ENCODE measurements at regions not wholly inside any gene's neighbourhood (a gene's known extent, or its start where the extent isn't known, plus 50 kb on each side); places are given as distances from the start of the nearest gene placed in this dataset.
"Not testable (repeated sequence)": the region's sequence is repeated elsewhere in the genome, so short reads cannot be mapped to it uniquely, and the experiment has no call there.

DNA sequence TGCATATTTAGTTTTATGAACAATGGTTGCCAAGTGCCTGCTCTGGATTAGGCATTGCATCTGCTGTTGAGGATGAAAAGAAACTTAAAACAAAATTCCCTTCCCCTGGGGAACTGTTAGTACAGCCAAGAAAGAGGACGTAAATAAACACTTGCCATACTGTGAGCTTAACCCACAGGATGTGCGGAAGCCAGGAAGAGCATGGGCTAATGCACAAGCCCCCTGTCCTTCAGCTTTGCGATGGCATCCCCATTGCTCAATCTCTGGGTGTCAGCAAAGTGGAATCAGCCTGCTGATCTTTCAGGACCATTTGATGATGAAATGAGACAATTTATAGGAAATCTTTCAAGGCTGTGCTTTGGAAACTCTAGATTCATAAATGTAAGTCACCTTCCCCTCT, 399.9 kb upstream of the IGFBP3 start:
- no peak for DNase-seq

DNA sequence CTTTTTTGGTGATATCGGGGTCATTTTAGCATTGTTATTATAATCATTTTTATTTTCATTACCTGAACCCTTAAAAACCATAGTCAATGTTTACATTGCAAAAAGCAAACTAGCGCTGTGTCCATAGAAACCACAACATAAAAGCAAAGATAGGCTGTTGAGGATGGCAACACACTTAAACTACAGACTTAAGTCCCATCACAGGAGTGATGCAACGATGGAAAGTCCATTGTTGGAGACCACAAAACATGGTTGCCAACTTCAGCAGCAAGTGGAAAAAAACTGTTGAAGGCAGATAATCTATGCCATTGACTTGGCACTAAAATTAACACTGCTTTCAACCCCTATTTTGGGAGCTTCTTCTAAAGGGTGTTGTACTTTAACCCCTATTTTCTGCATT, 398.8 kb upstream of the IGFBP3 start:
- DNase-seq = no peak

DNA sequence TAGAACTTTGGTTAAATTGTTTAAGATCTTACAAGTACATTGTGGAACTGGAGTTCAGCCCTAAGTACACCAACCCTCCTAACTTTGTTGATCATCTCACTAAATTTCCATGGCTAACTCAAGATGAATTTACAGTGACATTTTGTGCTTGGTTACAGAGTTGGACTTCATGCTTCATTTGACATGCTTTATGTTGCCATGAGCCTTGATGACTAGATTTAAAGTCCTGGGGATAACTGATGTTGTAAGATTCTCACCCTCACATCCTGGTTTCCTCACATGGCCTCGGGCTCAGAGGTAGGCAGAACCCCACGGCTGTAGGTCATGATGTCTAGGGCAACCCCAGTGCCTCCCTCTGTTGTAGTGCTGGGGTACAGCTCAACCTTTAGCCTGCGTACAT, 397.2 kb upstream of the IGFBP3 start:
- DNase-seq = no peak

DNA sequence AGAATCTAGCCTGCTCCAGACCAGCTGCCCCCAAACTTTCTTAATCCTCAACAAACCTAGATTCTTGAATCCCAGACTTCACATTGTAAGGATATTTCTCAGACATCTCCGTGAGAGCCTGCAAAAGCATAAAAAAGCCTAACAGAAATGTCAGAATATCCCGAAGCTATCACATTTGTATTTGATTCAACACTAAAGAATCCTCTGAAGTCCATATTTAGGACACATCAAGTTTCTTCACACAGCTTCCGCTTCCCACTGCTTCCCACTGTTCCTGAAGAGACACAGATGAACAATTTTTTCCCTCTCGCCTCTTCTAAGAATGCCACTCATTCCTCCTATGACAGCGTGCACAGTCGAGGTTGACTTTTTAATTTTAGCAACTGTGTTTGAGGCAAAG, 396.2 kb upstream of the IGFBP3 start:
- no peak for DNase-seq

DNA sequence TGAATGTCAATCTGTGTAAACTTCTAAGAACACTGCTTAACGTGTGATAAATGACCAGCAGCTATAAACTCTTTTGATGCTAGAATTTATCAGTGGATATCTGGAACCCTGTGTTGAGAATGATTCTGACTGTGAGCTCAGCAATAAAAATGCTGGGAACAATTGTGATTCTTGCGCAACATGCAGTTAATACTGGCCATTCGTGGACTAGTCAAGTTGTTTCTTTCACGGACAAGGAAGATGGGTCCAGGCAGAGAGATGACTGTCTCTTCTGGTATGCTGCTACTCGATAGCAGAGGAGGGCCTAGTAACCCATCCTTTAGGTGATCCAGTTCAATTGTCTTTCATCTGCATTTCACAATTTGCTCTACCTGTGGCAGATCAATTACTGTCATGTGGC, 394.8 kb upstream of the IGFBP3 start:
- no peak for DNase-seq

DNA sequence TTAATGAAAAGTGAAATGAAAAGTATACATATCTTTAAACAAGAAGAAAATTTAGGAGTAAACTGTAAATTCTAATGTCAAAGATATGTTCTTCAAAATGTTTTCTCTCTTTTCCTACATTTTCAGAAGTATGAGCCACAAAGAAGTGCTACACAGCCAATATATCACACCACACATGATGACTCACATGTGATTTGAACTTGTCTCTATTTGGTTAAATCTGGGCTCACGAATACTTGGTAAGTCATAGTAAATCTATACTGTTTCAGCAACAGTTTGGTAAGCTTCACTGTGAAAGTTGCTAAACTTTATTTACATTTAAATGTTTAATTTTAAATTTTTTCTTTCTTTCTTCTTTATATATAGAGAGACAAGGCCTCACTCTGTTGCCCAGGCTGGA, 380.6 kb upstream of the IGFBP3 start:
- no peak for DNase-seq

DNA sequence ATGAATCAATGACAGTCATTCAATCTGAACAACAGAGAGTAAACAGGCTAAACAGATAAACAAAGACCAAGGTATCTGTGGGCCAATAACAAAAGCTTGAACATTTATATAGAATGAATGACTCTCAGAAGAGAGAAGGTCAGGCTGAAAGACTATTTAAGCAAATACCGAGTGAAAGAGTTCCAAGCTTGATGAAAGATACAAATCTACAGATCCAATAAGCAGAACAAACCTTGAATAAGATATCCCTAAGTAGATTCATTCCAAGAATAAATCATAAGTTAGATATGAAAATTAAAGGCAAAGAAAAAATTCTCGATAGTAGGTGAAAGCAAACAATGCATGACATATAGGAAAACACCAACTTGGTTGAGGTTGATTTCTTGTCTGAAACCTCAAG, 376.4 kb upstream of the IGFBP3 start:
- DNase-seq = no peak

DNA sequence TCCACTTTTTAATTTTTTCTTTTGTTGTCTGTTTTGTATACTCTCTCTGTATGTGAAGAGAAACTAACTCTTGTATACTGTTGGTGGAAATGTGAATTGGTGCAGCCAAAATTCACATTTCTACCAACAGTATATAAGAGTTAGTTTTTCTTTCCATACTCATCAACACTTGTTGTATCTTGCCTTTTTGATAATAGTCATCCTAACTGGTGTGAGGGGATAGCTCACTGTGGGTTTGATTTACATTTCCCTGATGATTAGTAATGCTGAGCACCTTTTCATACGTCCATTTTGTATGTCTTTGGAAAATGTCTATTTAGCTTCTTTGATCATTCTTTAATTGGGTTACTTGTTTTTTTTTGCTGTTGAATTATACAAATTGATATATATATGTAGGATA, 375.5 kb upstream of the IGFBP3 start:
- DNase-seq = no peak

DNA sequence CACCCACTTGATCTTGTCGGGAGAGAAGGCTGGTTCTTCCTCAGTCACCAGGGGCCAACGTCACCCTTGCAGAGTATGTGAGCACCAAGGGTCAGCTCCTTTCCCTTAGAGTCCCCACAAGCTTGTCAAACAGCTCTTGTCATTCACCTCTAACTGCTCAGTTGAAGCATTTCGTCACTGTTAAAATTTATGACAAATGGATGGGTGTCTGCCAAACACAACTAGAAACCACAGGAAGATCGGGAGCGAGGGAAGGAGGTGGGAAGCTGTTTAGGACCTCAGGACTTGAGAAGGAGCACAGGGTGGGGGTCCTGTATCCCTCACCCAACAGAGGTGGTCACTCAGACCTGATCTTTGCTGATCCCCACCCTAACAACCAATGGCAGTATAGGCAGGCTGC, 373.3 kb upstream of the IGFBP3 start:
- no peak for DNase-seq

DNA sequence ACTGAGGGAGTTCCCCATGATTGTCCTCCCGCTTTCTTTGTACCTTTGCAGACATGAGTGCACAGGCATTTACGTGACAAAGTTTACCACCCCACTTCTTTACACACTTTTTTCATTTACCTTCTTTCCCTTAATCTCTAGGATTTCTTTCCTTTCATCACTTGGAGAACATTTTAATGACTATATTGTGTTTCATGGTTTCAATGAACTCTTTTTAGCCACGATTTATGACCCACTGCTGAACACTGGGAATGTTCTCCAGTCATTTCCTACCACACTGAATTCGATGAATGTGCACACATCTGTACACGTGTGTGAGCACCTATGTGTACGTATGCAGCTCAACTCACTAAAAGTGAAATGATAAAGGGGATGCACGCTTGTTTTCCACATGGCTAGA, 371.7 kb upstream of the IGFBP3 start:
- DNase-seq = no peak

DNA sequence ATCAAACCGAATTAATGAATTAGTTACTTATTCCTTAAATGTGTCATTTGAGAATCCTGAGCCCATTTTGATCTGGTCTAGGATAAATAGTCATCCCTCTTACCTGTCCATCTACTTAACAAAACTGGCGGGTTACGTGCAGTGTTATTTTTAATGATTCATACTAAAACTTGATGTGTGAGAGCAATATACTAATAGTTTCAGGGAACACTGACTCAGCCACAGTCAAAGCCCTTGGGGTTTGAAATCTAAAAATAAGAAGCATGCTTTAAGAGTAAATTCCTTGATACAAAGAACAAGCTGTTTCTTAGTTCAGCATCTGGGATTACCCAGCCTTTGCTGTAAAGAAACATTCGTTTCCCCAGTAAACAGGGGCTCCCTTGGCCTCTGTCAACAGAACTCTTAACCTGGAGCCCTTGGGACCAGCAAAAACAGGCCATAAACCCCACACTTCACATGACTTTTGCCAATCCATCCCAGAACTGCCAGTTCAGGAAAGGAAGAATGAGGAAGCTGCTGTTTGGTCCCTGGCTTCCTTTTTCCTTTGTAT, 370.6 kb upstream of the IGFBP3 start:
- DNase-seq = no peak

DNA sequence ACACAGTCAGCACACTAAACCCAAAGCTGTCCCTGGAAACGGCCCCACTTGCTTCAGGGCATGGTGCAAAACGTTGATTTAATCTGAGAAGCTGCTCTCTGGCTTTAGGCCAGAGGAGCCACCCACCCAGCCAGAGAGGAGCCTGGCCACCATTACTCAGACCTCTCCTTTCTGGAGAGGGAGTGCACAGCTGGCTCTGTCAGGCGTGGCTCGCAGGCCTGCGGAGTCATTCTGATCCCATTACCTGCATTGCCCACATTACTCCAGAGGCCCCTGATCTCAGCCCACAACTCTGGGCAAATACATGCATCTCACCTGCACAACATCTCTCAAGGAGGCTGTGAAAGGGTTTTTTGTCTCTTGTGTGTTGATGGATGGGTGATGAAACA, 370.0 kb upstream of the IGFBP3 start:
- no peak for DNase-seq

DNA sequence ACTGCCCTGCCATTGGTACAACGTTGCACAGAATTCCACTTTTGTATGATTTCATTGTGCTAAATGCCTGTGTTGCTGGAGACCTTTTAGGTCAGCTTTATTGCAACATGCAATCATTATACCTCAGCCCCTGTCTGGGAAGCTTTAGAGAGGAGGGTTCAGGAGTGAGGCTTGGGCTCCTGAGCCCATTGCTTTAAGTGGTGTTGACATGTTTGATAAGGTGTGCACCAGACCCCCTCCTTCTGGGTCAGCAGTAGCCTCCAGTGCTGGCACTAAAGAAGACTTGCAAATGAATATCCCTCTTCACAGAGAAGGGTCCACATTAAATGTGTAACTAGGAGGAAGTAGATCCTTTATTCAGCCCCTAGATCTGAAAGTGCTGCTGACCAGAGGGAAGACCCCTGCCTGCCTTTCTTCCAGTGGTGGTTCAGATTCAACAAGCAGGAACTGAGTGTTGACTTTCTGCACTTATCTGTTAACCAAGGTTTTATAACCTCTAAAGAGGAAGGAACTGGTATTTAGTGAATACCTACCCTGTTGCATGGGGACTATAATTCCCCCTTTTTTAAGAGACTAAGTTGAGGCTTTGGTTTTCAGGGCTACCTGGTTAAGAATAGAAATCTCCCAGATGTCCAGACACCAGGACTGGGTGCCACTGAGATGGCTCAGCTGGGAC, 369.4 kb upstream of the IGFBP3 start:
- DNase-seq = no peak

DNA sequence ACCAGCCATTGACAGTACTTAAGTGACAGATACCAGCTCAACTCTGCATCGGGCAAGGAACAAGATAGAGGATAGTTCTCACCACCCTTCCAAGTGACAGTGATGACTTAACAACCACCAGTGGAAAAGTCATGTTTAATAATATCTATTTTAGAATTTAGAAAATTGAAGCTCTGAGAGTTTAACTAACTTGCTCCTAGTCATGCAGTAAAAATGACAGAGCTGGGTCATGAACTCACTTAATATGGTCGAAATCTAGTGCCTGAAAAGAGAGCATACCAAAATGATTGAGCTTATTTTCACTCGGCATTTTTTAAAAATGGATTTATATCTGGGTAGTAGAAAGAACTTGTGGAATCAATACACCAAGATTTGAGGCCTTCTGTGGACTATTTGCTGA, 367.8 kb upstream of the IGFBP3 start:
- DNase-seq = no peak

DNA sequence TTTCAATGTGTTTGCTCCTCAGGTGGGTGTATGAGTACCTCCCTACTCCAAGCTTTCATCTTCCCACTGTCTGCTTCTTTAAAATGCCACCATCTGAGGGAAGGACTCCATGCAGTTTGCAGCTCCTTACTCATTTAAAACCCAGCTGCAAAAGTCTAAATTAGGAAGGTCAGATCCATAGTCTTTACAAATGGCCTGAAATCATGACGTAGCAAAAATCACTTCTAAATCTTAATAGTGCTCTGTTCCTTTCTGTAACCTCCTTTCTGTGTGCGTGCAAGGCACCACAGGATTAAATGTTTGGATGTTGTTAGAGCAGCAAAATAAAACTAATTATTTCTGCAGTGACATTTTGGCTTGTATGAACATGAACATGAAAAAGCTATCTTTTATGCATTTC, 366.9 kb upstream of the IGFBP3 start:
- no peak for DNase-seq

DNA sequence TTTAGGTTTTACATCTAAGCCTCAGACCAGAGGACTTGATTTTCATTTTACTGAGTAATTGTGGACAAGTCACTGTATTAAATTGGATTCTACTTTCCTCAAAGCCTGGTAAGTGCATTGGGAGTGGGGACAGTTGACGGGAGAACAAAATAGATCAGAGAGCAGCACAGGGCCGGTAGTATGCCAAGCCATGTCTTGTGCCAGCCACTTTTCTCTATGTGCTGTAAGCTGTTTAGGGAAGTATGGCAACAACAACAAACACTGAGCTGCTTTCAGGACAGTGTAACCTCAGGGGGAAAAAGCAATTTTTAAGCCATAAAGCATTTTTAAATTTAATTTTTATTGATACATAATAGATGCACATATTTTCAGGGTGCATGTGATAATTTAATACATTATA, 365.9 kb upstream of the IGFBP3 start:
- no peak for DNase-seq

DNA sequence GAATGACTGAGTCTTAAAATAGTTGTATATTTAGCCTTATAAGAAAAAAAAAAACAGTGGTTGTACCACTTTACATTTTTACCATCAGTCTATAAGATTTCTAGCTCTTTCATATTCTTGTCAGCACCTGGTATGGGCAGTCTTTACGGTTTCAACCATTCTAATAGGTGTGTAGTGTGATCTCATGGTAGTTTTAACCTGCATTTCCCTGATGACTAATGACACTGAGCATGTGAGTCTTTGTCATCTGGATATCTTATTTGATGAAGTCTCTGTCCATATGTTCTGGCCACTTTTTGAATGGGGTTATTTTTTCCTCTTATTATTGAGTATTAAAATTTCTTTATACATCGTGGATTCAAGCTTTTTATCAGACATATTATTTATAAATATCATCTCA, 365.3 kb upstream of the IGFBP3 start:
- DNase-seq = no peak

DNA sequence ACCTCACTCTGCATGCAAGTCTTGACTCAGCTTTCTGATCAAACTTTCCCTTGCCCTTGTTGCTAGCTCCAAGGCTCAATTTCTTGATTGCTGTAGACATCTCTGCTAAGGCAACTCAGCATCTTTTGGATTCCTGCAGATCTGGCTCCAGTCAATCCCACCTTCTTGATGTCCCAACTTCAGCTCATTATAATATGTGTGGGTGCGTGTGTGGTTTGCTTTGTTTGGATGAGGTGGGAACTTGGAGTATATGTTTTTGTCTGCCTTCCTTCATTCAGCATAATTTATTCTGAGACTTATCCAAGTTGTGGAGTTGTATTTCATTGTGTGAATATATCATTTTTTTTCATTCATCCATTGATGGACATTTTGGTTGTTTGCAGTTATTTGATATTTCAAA, 364.8 kb upstream of the IGFBP3 start:
- no peak for DNase-seq

DNA sequence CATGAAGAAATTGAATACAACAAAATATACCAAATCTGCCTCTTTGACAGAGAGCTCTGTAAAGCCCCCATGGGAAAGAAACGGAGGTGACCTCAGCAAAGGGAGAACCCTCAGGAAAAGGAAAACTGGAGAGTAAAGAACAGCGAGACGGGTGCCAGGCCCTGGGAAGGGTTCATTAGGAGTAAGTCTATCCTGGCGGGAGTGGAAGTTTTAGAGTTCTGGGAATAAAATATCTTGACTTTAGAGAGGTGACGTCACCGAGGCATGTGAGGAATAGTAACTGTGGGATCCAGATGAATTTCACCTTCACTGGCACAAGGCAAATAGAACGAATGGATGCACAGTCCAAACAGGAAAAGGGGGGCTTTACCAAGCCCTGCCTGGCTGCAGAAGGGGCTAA, 362.8 kb upstream of the IGFBP3 start:
- no peak for DNase-seq

DNA sequence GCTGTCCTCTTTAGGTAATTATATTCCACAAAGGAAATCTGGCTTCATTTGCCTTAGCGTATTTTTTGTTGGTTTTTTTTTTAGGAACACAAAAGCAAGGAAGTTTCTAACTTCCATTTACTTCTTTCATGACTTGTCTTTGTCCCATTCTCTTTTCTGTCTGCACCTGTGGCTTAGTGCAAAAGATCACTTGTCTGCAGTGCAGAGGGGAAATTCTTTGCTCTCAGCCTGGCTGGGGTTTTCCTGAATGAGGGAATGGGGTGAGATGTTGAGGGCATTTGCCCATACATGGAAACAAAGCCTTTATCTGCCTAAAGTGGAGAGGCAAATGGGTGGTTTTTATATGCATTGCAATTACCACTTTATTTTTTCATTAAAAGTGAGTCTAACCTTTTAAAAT, 361.1 kb upstream of the IGFBP3 start:
- DNase-seq = no peak

DNA sequence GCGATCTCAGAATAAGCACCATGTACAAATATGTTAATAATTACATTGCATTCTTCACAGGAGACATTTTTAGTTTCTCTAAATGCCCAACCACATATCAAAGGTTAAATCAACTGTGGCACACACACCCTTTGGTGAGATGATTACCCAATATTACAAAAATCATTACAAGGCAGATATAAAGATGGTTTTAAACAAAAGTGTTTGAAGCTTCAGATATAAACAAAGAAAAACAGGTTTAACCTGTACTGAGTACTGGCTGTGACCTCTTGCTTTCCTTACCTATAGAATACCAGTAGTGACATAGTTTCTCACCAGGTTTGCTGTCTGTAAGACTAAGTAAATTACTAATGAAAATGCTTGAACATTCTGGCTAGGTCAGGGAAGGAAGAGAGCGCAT, 360.0 kb upstream of the IGFBP3 start:
- no peak for DNase-seq

DNA sequence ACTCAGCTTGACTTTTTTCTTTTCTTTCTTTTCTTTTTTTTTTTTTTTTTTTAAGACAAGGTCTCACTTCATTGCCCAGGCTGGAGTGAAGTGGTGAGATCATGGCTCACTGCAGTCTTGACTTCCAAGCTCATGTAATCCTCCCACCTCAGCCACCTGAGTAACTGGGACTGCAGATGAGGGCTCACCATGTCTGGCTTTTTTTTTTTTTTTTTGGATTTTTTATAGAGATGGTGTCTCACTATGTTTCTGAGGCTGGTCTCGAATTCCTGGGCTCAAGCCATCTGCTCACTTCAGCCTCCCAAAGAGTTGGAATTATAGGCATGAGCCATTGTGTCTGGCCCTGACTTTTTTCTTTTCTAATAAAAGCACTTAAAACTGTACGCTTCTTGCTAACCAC, 358.2 kb upstream of the IGFBP3 start:
- no peak for DNase-seq

DNA sequence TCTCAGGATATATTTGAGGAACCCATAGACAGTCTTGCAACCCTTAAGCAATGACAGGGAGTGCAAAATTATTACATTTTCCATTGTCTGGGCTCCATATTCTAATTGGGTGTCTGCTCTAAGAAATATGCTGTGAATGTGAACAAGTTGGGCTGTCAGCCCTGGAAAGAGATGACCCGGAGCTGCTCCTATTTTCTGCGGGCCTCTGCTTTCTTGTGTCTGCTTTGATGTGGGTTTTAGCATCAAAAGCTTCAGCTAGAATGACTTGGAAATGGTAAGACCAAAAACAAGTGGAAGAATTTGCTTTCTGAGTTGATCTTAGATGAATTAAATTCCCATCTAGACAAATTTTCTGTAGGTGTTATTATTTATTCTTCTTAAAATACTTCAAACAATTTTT, 343.6 kb upstream of the IGFBP3 start:
- DNase-seq = no peak

DNA sequence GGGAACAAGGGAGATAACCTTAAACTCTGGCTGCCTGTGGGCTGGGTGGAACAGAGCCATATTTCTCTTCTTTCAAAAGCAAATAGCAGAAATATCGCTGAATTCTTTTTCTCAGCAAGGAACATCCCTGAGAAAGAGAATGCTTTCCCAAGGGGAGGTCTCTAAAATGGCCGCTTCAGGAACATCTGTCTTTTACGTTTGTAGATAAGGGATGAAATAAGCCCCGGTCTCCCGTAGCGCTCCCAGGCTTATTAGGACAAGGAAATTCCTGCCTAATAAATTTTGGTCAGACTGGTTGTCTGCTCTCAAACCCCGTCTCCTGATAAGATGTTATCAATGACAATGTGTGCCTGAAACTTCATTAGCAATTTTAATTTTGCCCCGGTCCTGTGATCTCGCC, 340.6 kb upstream of the IGFBP3 start:
- DNase-seq = not testable (repeated sequence)

DNA sequence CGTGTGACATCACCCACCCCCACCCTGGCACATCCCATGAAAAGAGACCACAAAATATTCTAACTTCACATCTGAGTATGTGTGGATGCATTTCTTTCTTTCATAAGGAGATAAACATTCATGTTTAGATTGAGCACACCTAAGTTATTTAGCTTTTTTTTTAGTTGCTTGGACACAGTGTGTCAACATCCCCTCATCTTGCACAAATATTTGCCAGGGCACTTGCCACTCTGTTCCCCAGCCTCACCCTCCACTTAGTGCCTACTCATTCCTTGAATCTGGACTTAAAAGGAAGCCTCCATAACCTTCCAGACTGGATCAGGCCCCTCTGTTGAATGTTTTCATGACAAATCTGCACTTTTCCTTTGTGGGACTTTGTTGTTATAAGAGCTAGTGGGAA, 338.9 kb upstream of the IGFBP3 start:
- no peak for DNase-seq

All from retina (tissue), 1 donor.